Body of pancreas (tissue), 4 donors: ENCODE measurements at regions not wholly inside any gene's neighbourhood (a gene's known extent, or its start where the extent isn't known, plus 50 kb on each side); places are given as distances from the start of the nearest gene placed in this dataset.

Experiments used
- CTCF ChIP-seq, 7 experiments: fragments of 450-650 bp in 4 of 7; fragments of 200-600 bp in 3 of 7; sonication (generic) in 3 of 7; IDR thresholded peaks; one replicate each; pipeline ENCODE4 v1.5.1; 2016 to 2019; ENCODE audit warnings: antibody characterized with exemption in 7 of 7
- POLR2A ChIP-seq, 3 donors: fragments of 450-650 bp; IDR thresholded peaks; one replicate each; pipeline ENCODE4 v1.6.1; 2016; ENCODE audit warnings: antibody characterized with exemption in 3 of 3, mild to moderate bottlenecking in 2 of 3

DNA sequence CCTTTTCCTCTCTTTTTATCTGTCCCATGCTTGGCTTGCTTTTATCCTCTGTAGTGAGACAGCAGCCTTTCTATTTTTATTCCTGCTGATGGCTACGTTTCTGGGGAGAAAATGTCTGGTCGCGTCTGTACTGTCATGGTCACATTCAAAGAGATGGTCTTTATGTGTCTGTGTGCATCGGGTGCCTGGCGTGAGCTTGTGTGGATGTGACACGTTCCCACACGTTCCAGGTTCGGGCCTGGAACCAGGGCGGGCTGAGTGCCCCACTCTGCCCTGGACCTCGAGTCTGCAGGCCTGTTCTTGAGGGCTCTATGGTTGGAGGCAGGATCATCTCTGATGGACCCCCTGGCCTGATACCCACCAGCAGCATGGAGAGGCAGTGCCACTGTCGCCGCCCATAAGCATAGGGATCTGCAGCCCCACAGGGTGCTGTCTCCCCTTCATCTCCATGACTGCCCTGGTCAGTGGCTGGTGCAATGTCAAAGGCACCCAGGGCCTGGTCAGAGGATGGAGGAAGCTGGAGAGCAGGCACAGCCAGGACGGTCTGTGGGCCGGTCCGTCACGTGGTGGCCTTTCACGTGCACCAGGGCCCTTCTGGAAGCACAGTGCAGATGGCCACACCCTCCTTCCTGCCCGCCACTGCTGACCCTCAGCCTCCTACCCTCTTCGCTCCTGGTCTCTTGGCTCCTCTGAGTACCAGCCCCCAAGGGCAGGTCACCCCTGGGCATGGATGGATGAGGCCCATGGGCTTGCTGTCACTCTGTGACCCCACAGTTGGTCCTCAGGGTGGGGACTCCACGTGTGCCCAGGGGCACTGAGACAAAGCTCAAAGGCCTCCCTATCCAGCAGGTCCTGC is 149.2 kb upstream of the TWIST2 start:
- TF ChIP-seq CTCF (IDR thresholded peaks at IDR 0.05) = no peak
- no peak for TF ChIP-seq POLR2A (IDR thresholded peaks at IDR 0.05)
